GM12878 (cell line): ENCODE measurements at regions not wholly inside any gene's neighbourhood (a gene's known extent, or its start where the extent isn't known, plus 50 kb on each side); places are given as distances from the start of the nearest gene placed in this dataset.

ENCODE experiments used
- ATAC-seq: fragments of 200-7000 bp; cut with Tn5 transposase; 3 replicates; pipeline ENCODE4 v1.9.1; 2020; ENCODE audit warnings: mild to moderate bottlenecking, moderate library complexity
- BruUV-seq: library from RNA; stranded (reverse); fragments of 400-500 nt; replicated peaks from 2 replicates; lab custom pipeline; 2021; lab: Mats Ljungman, UMichigan
- CTCF ChIA-PET: fragments of 300-600 bp; sonication (Branson Sonifier 250); formaldehyde crosslinking; extraction: SDS; loops from one replicate; lab custom pipeline; 2021; ENCODE audit warnings: inconsistent platforms; lab: Yijun Ruan, JAX
- POLR2A ChIA-PET: fragments of 350-600 bp; formaldehyde crosslinking; extraction: SDS; loops from one replicate; lab custom pipeline; 2021; ENCODE audit warnings: inconsistent platforms; lab: Charles Lee
- RAD21 ChIA-PET: fragments of 300-600 bp; sonication (Branson Sonifier 250); formaldehyde crosslinking; loops from one replicate; lab custom pipeline; 2023; ENCODE audit warnings: antibody characterized with exemption; ENCODE audit not compliant: unreplicated experiment; lab: Charles Lee
- SMC1A ChIA-PET: fragments of 300-600 bp; sonication (Branson Sonifier 250); formaldehyde crosslinking; loops from one replicate; lab custom pipeline; 2023; ENCODE audit not compliant: unreplicated experiment, uncharacterized antibody; lab: Charles Lee
- DNase-seq: peaks from one replicate; pipeline ENCODE4 v3.0.0-alpha.2; 2011; ENCODE audit warnings: low read depth, low spot score
- FAIRE-seq: peaks from 3 replicates; lab custom pipeline; 2011; peaks lifted over from hg19 to GRCh38; lab: Jason Lieb, UNC
- H2AFZ ChIP-seq: 2 replicates; pipeline ENCODE4 v1.6.0; 2011; ENCODE audit warnings: low read depth, low read length, control low read depth; ENCODE audit not compliant: control insufficient read depth
- H3K27ac ChIP-seq: 2 replicates; pipeline ENCODE4 v1.5.1; 2011; ENCODE audit warnings: control low read depth; ENCODE audit not compliant: control insufficient read depth, insufficient read depth
- H3K27me3 ChIP-seq, 2 experiments: replicated peaks in 1 of 2; 2 replicates each; pipeline versions ENCODE4 v1.6.0 to v1.6.1; 2011; ENCODE audit warnings: low read length in 1 of 2; ENCODE audit not compliant: control insufficient read depth in 2 of 2, insufficient read depth in 2 of 2
- H3K36me3 ChIP-seq, 2 experiments: 2 replicates each; pipeline ENCODE4 v1.5.1; 2011; ENCODE audit warnings: low read length in 1 of 2; ENCODE audit not compliant: control insufficient read depth in 2 of 2, insufficient read depth in 2 of 2
- H3K4me1 ChIP-seq: 2 replicates; pipeline ENCODE4 v1.6.1; 2011; ENCODE audit warnings: mild to moderate bottlenecking, low read length, moderate library complexity, mixed read lengths; ENCODE audit not compliant: control insufficient read depth, insufficient read depth
- H3K4me2 ChIP-seq: 2 replicates; pipeline ENCODE4 v1.6.0; 2011; ENCODE audit warnings: control low read depth; ENCODE audit not compliant: control insufficient read depth, insufficient read depth
- H3K4me3 ChIP-seq: fragments of 200-600 bp; sonication (generic); 2 replicates; pipeline ENCODE4 v1.5.1; 2016
- H3K79me2 ChIP-seq: 2 replicates; pipeline ENCODE4 v1.6.0; 2011; ENCODE audit warnings: low read length; ENCODE audit not compliant: control insufficient read depth, insufficient read depth
- H3K9ac ChIP-seq: 2 replicates; pipeline ENCODE4 v1.8.0; 2011; ENCODE audit warnings: low read length, control low read depth, mixed read lengths; ENCODE audit not compliant: control insufficient read depth, insufficient read depth
- H3K9me3 ChIP-seq: replicated peaks from 3 replicates; pipeline ENCODE4 v1.5.1; 2011; ENCODE audit warnings: mild to moderate bottlenecking, low read length; ENCODE audit not compliant: control insufficient read depth, insufficient read depth
- H4K20me1 ChIP-seq: 2 replicates; pipeline ENCODE4 v1.6.0; 2011; ENCODE audit not compliant: control insufficient read depth, insufficient read depth
- BHLHE40 ChIP-seq, 2 experiments: fragments of 450-650 bp in 1 of 2; IDR thresholded peaks; 2 replicates each; pipeline ENCODE4 v1.6.1; 2011 to 2017; ENCODE audit warnings: low read depth in 2 of 2, borderline replicate concordance in 1 of 2, improper control_type of control experiment in 1 of 2, low read length in 1 of 2, mild to moderate bottlenecking in 1 of 2
- CHD1 ChIP-seq: IDR thresholded peaks from 2 replicates; pipeline ENCODE4 v1.6.1; 2012; ENCODE audit warnings: low read depth, low read length, improper control_type of control experiment
- CREM ChIP-seq: IDR thresholded peaks from 2 replicates; pipeline ENCODE4 v1.6.1; 2014; ENCODE audit warnings: antibody characterized with exemption, low read depth
- FOXK2 ChIP-seq: fragments of 450-650 bp; IDR thresholded peaks from 2 replicates; pipeline ENCODE4 v1.6.1; 2017; ENCODE audit warnings: mild to moderate bottlenecking, moderate library complexity
- SPI1 ChIP-seq: IDR thresholded peaks from 2 replicates; pipeline ENCODE4 v1.6.1; 2011; ENCODE audit warnings: low read depth, mild to moderate bottlenecking, low read length, moderate library complexity, borderline replicate concordance; ENCODE audit not compliant: insufficient read depth
- SRF ChIP-seq, 2 experiments: IDR thresholded peaks; 2 replicates each; pipeline ENCODE4 v1.6.1; 2011; ENCODE audit warnings: low read depth in 2 of 2, low read length in 2 of 2, mild to moderate bottlenecking in 1 of 2, moderate library complexity in 1 of 2
- YBX1 ChIP-seq: fragments of 450-650 bp; IDR thresholded peaks from 2 replicates; pipeline ENCODE4 v1.6.1; 2016; ENCODE audit warnings: antibody characterized with exemption
- ZSCAN29 ChIP-seq: fragments of 450-650 bp; IDR thresholded peaks from 2 replicates; pipeline ENCODE4 v1.6.1; 2017; ENCODE audit warnings: mild to moderate bottlenecking, moderate library complexity
- WGBS: methylation state at CpG from one replicate; pipeline ENCODE4 v1.1.6; 2016; ENCODE audit warnings: low lambda C conversion rate; ENCODE audit not compliant: insufficient replicate concordance, insufficient coverage; ENCODE audit errors: missing lambda C conversion rate; 5-methylcytosine and 5-hydroxymethylcytosine counted together
- in situ Hi-C: fragments of 300-500 bp; cut with MboI; formaldehyde crosslinking; loops from 9 replicates; pipeline ENCODE4 v1.14.3; 2018; ENCODE audit warnings: mixed read lengths
- intact Hi-C: fragments of 100-400 bp; cut with micrococcal nuclease; formaldehyde crosslinking; loops from one replicate; pipeline ENCODE4 v1.14.2; 2022; ENCODE audit not compliant: unreplicated experiment
- TF ChIP-seq, protein P1 (sequence below): fragments of 450-650 bp; formaldehyde crosslinking; IDR thresholded peaks from 2 replicates; pipeline ENCODE4 v1.4.0; 2022; ENCODE audit warnings: mild to moderate bottlenecking, moderate library complexity
- TF ChIP-seq, protein P2 (sequence below): fragments of 450-650 bp; IDR thresholded peaks from 2 replicates; pipeline ENCODE4 v1.6.1; 2017; ENCODE audit warnings: mild to moderate bottlenecking, moderate library complexity

DNA sequence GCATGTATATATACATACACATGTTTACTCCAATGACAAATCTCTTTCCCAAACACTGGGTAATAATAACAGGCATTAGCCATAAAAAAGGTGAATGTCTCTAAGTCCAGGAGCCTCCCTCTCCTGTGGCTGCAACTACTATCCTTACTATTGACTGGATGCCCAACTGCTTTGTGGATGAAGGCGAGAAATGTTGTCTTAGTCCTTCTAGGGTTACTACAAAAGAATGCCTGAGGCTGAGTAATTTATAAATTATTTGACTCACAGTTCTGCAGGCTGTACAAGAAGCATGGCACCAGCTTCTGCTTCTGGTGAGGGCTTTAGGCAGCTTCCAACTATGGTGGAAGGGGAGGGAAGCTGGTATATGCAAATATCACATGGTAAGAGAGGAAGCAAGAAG is 366.0 kb upstream of the DDHD1 start:
- intact Hi-C loops, result no loop called here
- WGBS, result 0% methylated on average over 1 of the region's 1 CpG
- no peak overlapping the region for H3K9ac ChIP-seq
- FAIRE-seq (no peak), DNase-seq (no peak), ATAC-seq (no peak)
- POLR2A ChIA-PET, result no interaction called here
- in situ Hi-C loops, result no loop called here
- RAD21 ChIA-PET, result no interaction called here
- no peaks in the 10 kb centered on the region; the same call in 1 of the 2 replicates for H3K4me1 ChIP-seq
- CTCF ChIA-PET, result no interaction called here
- H3K4me3 ChIP-seq, result no peak overlapping the region
- H3K9me3 ChIP-seq, result no peaks in the 10 kb centered on the region; the same call in 2 of the 3 replicates
- no peaks in the 10 kb centered on the region for H3K36me3 ChIP-seq
- no peak overlapping the region for H2AFZ ChIP-seq
- H3K79me2 ChIP-seq, result no peaks in the 10 kb centered on the region
- TF ChIP-seq, protein P1, sequence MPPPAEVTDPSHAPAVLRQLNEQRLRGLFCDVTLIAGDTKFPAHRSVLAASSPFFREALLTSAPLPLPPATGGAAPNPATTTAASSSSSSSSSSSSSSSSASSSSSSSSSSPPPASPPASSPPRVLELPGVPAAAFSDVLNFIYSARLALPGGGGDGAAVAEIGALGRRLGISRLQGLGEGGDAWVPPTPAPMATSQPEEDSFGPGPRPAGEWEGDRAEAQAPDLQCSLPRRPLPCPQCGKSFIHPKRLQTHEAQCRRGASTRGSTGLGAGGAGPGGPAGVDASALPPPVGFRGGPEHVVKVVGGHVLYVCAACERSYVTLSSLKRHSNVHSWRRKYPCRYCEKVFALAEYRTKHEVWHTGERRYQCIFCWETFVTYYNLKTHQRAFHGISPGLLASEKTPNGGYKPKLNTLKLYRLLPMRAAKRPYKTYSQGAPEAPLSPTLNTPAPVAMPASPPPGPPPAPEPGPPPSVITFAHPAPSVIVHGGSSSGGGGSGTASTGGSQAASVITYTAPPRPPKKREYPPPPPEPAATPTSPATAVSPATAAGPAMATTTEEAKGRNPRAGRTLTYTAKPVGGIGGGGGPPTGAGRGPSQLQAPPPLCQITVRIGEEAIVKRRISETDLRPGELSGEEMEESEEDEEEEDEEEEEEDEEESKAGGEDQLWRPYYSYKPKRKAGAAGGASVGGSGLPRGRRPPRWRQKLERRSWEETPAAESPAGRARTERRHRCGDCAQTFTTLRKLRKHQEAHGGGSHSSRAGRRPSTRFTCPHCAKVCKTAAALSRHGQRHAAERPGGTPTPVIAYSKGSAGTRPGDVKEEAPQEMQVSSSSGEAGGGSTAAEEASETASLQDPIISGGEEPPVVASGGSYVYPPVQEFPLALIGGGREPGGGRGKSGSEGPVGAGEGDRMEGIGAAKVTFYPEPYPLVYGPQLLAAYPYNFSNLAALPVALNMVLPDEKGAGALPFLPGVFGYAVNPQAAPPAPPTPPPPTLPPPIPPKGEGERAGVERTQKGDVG, result no peak
- TF ChIP-seq YBX1 (no peak), CREM (no peak), FOXK2 (no peak), SPI1 (no peak), ZSCAN29 (no peak), SRF (IDR thresholded peaks at IDR 0.05; ENCODE audit: low read depth in 2 of 2, low read length in 2 of 2) (no peak), CHD1 (no peak), BHLHE40 (IDR thresholded peaks at IDR 0.05; ENCODE audit: borderline replicate concordance in 1 of 2, low read depth in 2 of 2, low read length in 1 of 2) (no peak)
- TF ChIP-seq, protein P2, sequence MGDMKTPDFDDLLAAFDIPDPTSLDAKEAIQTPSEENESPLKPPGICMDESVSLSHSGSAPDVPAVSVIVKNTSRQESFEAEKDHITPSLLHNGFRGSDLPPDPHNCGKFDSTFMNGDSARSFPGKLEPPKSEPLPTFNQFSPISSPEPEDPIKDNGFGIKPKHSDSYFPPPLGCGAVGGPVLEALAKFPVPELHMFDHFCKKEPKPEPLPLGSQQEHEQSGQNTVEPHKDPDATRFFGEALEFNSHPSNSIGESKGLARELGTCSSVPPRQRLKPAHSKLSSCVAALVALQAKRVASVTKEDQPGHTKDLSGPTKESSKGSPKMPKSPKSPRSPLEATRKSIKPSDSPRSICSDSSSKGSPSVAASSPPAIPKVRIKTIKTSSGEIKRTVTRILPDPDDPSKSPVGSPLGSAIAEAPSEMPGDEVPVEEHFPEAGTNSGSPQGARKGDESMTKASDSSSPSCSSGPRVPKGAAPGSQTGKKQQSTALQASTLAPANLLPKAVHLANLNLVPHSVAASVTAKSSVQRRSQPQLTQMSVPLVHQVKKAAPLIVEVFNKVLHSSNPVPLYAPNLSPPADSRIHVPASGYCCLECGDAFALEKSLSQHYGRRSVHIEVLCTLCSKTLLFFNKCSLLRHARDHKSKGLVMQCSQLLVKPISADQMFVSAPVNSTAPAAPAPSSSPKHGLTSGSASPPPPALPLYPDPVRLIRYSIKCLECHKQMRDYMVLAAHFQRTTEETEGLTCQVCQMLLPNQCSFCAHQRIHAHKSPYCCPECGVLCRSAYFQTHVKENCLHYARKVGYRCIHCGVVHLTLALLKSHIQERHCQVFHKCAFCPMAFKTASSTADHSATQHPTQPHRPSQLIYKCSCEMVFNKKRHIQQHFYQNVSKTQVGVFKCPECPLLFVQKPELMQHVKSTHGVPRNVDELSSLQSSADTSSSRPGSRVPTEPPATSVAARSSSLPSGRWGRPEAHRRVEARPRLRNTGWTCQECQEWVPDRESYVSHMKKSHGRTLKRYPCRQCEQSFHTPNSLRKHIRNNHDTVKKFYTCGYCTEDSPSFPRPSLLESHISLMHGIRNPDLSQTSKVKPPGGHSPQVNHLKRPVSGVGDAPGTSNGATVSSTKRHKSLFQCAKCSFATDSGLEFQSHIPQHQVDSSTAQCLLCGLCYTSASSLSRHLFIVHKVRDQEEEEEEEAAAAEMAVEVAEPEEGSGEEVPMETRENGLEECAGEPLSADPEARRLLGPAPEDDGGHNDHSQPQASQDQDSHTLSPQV, result no peak
- no peak overlapping the region for H3K4me2 ChIP-seq
- H4K20me1 ChIP-seq, result no peaks in the 10 kb centered on the region
- H3K27ac ChIP-seq, result no peak overlapping the region
- no TSS peak for BruUV-seq
- SMC1A ChIA-PET, result no interaction called here
- no peaks in the 10 kb centered on the region for H3K27me3 ChIP-seq
